Activated CD4-positive, CD25-positive, alpha-beta regulatory T cell (primary cell): ENCODE measurements at regions not wholly inside any gene's neighbourhood (a gene's known extent, or its start where the extent isn't known, plus 50 kb on each side); places are given as distances from the start of the nearest gene placed in this dataset.
"Not testable (repeated sequence)": the region's sequence is repeated elsewhere in the genome, so short reads cannot be mapped to it uniquely, and the experiment has no call there.

ENCODE experiments used
- DNase-seq, 4 experiments: peaks; one replicate each; lab custom pipeline; 2025; lab: John Stamatoyannopoulos, UW

- DNase-seq = not testable (repeated sequence)
These were observed 196.5 kb upstream of the ZNF469 start for GRCh38 chr16:88185976-88186888.

- DNase-seq = not testable (repeated sequence)
These were observed 195.6 kb upstream of the ZNF469 start for GRCh38 chr16:88186889-88187870.

GRCh38 chr16:88188171-88188895 lies 194.4 kb upstream of the ZNF469 start:
- not testable (repeated sequence) for DNase-seq

- not testable (repeated sequence) for DNase-seq
These were observed 192.1 kb upstream of the ZNF469 start for GRCh38 chr16:88190592-88191095.

- not testable (repeated sequence) for DNase-seq
These were observed 191.6 kb upstream of the ZNF469 start for GRCh38 chr16:88191168-88191567.

GRCh38 chr16:88192601-88193000 lies 190.2 kb upstream of the ZNF469 start:
- no peak for DNase-seq

- DNase-seq = not testable (repeated sequence)
These were observed 188.9 kb upstream of the ZNF469 start for GRCh38 chr16:88193706-88194396.

- DNase-seq = no peak
These were observed 188.1 kb upstream of the ZNF469 start for GRCh38 chr16:88194397-88195268.

- DNase-seq = no peak
These were observed 187.5 kb upstream of the ZNF469 start for GRCh38 chr16:88195269-88195705.

- no peak for DNase-seq
These were observed 186.8 kb upstream of the ZNF469 start for GRCh38 chr16:88195911-88196465.

- DNase-seq = no peak
These were observed 186.0 kb upstream of the ZNF469 start for GRCh38 chr16:88196471-88197400.

- no peak for DNase-seq
These were observed 185.0 kb upstream of the ZNF469 start for GRCh38 chr16:88197481-88198456.

GRCh38 chr16:88198457-88199295 lies 184.1 kb upstream of the ZNF469 start:
- DNase-seq = not testable (repeated sequence)

GRCh38 chr16:88199296-88200153 lies 183.2 kb upstream of the ZNF469 start:
- not testable (repeated sequence) for DNase-seq
